MM.1S (cell line): ENCODE measurements at regions not wholly inside any gene's neighbourhood (a gene's known extent, or its start where the extent isn't known, plus 50 kb on each side); places are given as distances from the start of the nearest gene placed in this dataset.

ENCODE experiments used
- DNase-seq: peaks from one replicate; pipeline ENCODE4 v3.0.0-alpha.2; 2015
- H2AFZ ChIP-seq: fragments of 300-600 bp; sonication (generic); 2 replicates; pipeline ENCODE4 v1.6.0; 2016; ENCODE audit warnings: antibody characterized with exemption, low read length
- H3F3A ChIP-seq: fragments of 300-600 bp; sonication (generic); 2 replicates; pipeline ENCODE4 v1.6.1; 2016; ENCODE audit warnings: mild to moderate bottlenecking, antibody characterized with exemption, low read length, moderate library complexity, mixed read lengths; ENCODE audit not compliant: insufficient read depth
- H3K27ac ChIP-seq: fragments of 300-600 bp; sonication (generic); 2 replicates; pipeline ENCODE4 v1.5.1; 2016; ENCODE audit warnings: mild to moderate bottlenecking, low read length
- H3K27me3 ChIP-seq: fragments of 300-600 bp; sonication (generic); replicated peaks from 2 replicates; pipeline ENCODE4 v1.6.0; 2016; ENCODE audit warnings: low read length; ENCODE audit not compliant: insufficient read depth
- H3K36me3 ChIP-seq: fragments of 300-600 bp; sonication (generic); replicated peaks from 2 replicates; pipeline ENCODE4 v1.6.1; 2016; ENCODE audit warnings: mild to moderate bottlenecking, low read length, mixed read lengths; ENCODE audit not compliant: insufficient read depth
- H3K4me1 ChIP-seq: fragments of 300-600 bp; sonication (generic); 2 replicates; pipeline ENCODE4 v1.6.1; 2016; ENCODE audit warnings: low read length, mixed read lengths
- H3K4me2 ChIP-seq: fragments of 300-600 bp; sonication (generic); 2 replicates; pipeline ENCODE4 v1.6.0; 2016; ENCODE audit warnings: low read depth, low read length
- H3K4me3 ChIP-seq: fragments of 300-600 bp; sonication (generic); 2 replicates; pipeline ENCODE4 v1.5.1; 2016; ENCODE audit warnings: low read length, mixed read lengths
- H3K79me2 ChIP-seq: fragments of 300-600 bp; sonication (generic); 2 replicates; pipeline ENCODE4 v1.6.1; 2016; ENCODE audit warnings: mixed run types, low read length, mixed read lengths
- H3K9ac ChIP-seq: fragments of 300-600 bp; sonication (generic); 2 replicates; pipeline ENCODE4 v1.6.1; 2016; ENCODE audit warnings: low read length, mixed read lengths
- H3K9me2 ChIP-seq: fragments of 300-600 bp; sonication (generic); replicated peaks from 2 replicates; pipeline ENCODE4 v1.6.1; 2016; ENCODE audit warnings: mild to moderate bottlenecking, low read length, mixed read lengths; ENCODE audit not compliant: insufficient read depth
- H3K9me3 ChIP-seq: fragments of 300-600 bp; sonication (generic); replicated peaks from 2 replicates; pipeline ENCODE4 v1.6.1; 2016; ENCODE audit warnings: mild to moderate bottlenecking, low read length, mixed read lengths; ENCODE audit not compliant: insufficient read depth
- H4K20me1 ChIP-seq: fragments of 300-600 bp; sonication (generic); 2 replicates; pipeline ENCODE4 v1.6.1; 2016; ENCODE audit warnings: mild to moderate bottlenecking, low read length, moderate library complexity, mixed read lengths; ENCODE audit not compliant: insufficient read depth
- EZH2 ChIP-seq: fragments of 300-600 bp; sonication (generic); optimal IDR thresholded peaks from 2 replicates; pipeline ENCODE3; 2017; ENCODE audit warnings: low read depth, mild to moderate bottlenecking, antibody characterized with exemption, low read length, mixed read lengths
- EZH2phosphoT487 ChIP-seq: fragments of 300-600 bp; sonication (generic); IDR thresholded peaks from 2 replicates; pipeline ENCODE4 v1.6.1; 2018; ENCODE audit warnings: antibody characterized with exemption, low read length
- TF ChIP-seq, protein P1 (sequence below): fragments of 300-600 bp; sonication (generic); IDR thresholded peaks from 2 replicates; pipeline ENCODE4 v1.5.1; 2016; ENCODE audit warnings: antibody characterized with exemption, low read length, mixed read lengths

DNA sequence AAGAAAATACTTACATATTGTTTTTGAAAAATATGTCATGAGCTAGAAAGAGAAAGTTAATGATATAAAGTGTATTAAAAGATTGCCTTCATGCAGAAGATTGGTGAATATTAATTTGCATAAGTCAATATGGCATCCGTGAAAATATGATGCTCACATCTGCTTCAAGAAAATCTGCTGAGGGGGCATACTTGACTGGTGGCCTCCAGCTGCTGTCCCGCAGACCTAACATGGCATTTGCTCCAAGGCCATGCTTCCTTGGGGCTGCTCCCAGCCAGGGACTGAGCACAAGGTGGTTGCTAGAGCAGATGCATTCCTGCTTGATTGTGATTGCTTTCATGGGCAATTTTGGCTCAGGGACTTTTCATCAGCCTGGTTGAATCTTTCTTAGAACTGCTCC is 133.8 kb downstream of the TTC6 start:
- H3K4me3 ChIP-seq, result no peak overlapping the region
- H3K9me3 ChIP-seq, result no peaks in the 10 kb centered on the region
- no peak overlapping the region for H2AFZ ChIP-seq
- H3K79me2 ChIP-seq, result no peaks in the 10 kb centered on the region
- H3K27me3 ChIP-seq, result no peaks in the 10 kb centered on the region
- no peaks in the 10 kb centered on the region for H4K20me1 ChIP-seq
- no peak overlapping the region for H3K4me2 ChIP-seq
- no peak overlapping the region for H3K27ac ChIP-seq
- H3F3A ChIP-seq, result no peaks in the 10 kb centered on the region
- no peak overlapping the region for H3K9ac ChIP-seq
- H3K9me2 ChIP-seq, result no peaks in the 10 kb centered on the region
- H3K36me3 ChIP-seq, result no peaks in the 10 kb centered on the region
- no peaks in the 10 kb centered on the region for H3K4me1 ChIP-seq
- TF ChIP-seq EZH2phosphoT487 (no peak), EZH2 (no peak)
- TF ChIP-seq, protein P1, sequence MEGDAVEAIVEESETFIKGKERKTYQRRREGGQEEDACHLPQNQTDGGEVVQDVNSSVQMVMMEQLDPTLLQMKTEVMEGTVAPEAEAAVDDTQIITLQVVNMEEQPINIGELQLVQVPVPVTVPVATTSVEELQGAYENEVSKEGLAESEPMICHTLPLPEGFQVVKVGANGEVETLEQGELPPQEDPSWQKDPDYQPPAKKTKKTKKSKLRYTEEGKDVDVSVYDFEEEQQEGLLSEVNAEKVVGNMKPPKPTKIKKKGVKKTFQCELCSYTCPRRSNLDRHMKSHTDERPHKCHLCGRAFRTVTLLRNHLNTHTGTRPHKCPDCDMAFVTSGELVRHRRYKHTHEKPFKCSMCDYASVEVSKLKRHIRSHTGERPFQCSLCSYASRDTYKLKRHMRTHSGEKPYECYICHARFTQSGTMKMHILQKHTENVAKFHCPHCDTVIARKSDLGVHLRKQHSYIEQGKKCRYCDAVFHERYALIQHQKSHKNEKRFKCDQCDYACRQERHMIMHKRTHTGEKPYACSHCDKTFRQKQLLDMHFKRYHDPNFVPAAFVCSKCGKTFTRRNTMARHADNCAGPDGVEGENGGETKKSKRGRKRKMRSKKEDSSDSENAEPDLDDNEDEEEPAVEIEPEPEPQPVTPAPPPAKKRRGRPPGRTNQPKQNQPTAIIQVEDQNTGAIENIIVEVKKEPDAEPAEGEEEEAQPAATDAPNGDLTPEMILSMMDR, result no peak
- no peak for DNase-seq

DNA sequence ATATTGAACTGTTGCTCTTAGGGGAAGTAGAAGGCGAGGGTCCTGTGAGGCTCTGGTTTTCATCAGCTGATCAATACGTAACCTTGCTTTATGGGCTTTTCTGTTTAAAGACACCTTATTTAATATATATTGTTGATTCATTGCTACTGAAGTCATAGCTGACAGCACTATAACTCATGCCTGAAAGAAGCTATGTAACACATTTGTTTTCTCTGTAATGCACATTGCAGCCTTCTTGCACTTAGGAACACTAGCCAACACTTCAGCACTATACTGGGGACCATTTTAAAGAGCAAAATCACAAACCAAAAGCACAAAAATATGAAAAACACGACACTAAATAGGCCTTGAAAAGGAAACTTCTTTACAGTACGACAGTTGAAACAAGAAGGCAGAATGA is 135.7 kb downstream of the TTC6 start:
- no peaks in the 10 kb centered on the region for H3K36me3 ChIP-seq
- no peaks in the 10 kb centered on the region for H3F3A ChIP-seq
- H3K4me1 ChIP-seq, result no peaks in the 10 kb centered on the region
- no peaks in the 10 kb centered on the region for H3K79me2 ChIP-seq
- no peak overlapping the region for H2AFZ ChIP-seq
- no peaks in the 10 kb centered on the region for H3K9me2 ChIP-seq
- no peak overlapping the region for H3K27ac ChIP-seq
- H3K9me3 ChIP-seq, result no peaks in the 10 kb centered on the region
- no peak for DNase-seq
- H3K4me3 ChIP-seq, result no peak overlapping the region
- H3K9ac ChIP-seq, result no peak overlapping the region
- no peaks in the 10 kb centered on the region for H4K20me1 ChIP-seq
- no peak overlapping the region for H3K4me2 ChIP-seq
- no peak for TF ChIP-seq EZH2phosphoT487
- TF ChIP-seq, protein P1, result no peak
- no peak for TF ChIP-seq EZH2
- no peaks in the 10 kb centered on the region for H3K27me3 ChIP-seq

DNA sequence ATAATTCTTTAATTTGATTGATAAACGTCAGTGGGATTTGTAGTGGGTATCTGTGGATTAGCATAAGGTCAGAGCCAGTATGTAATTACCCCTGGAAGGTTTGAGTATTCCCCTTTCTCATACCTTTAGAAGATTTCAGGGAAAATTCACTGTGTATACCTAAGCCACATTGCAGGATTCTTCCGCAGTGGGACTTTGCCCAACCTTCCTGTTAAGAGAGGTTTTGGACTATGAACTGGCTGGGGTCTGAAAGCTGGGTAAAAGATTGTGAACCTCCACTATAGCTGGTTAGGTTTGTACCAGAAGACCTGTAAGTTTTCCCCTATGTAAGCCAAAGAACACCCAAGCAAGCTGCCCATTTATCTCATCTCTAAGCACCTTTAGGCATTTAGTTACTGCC is 150.2 kb downstream of the TTC6 start:
- Histone ChIP-seq H4K20me1 (no peaks in the 10 kb centered on the region), H3K36me3 (no peaks in the 10 kb centered on the region), H3K4me1 (no peaks in the 10 kb centered on the region), H3K4me3 (no peak overlapping the region), H3K79me2 (no peaks in the 10 kb centered on the region), H3F3A (no peaks in the 10 kb centered on the region), H2AFZ (no peak overlapping the region), H3K27me3 (no peaks in the 10 kb centered on the region), H3K9ac (no peak overlapping the region), H3K27ac (no peak overlapping the region), H3K9me2 (no peaks in the 10 kb centered on the region), H3K4me2 (no peak overlapping the region), H3K9me3 (no peaks in the 10 kb centered on the region)
- no peak for DNase-seq
- TF ChIP-seq, protein P1, result no peak
- TF ChIP-seq EZH2 (no peak), EZH2phosphoT487 (no peak)
